Middle frontal gyrus (tissue), 1 donor: ENCODE measurements at regions not wholly inside any gene's neighbourhood (a gene's known extent, or its start where the extent isn't known, plus 50 kb on each side); places are given as distances from the start of the nearest gene placed in this dataset.

ENCODE experiments used
- DNase-seq: peaks from one replicate; pipeline ENCODE4 v3.0.0-alpha.2; 2015; ENCODE audit warnings: low spot score; ENCODE audit errors: extremely low spot score

DNA sequence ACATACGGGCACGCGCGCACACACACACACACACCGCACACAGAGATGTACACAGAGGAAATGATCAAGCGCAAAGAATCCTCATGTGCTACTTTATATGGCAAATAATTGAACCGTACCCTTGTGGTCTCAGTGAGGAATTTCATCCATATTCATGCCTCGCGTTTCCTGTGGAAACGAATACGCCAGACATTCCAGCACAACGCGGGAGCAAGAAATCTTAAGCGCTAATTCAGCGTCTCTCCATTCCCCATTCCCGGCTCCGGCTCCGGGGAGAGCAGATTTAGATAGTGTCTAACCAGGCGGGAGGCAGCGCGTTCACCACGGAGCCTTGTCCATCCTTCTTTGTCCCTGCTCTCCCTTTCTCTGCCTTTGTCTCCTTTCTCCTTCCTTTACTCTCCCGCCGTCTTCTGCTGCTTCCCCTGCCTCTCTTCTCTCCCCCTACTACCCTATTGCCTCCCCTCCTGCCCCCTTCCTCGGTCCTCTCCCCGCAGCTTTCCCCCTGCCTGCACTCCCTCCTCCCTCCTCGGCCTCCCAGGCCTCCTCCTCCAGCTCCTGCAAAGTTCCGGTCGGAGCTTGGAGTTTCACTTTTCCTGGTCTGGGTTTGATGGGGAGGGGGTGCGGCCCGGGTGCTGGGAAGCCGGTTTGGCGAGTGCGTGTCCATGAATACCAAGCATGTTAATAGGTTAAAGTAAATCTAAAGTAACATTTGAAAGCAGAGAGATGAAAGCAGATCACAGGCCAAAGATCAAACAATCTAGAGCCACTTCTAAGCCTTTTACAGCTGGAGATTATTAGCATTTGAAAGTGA is 579.3 kb downstream of the BUD13 start:
- DNase-seq: peak; percentile 23

DNA sequence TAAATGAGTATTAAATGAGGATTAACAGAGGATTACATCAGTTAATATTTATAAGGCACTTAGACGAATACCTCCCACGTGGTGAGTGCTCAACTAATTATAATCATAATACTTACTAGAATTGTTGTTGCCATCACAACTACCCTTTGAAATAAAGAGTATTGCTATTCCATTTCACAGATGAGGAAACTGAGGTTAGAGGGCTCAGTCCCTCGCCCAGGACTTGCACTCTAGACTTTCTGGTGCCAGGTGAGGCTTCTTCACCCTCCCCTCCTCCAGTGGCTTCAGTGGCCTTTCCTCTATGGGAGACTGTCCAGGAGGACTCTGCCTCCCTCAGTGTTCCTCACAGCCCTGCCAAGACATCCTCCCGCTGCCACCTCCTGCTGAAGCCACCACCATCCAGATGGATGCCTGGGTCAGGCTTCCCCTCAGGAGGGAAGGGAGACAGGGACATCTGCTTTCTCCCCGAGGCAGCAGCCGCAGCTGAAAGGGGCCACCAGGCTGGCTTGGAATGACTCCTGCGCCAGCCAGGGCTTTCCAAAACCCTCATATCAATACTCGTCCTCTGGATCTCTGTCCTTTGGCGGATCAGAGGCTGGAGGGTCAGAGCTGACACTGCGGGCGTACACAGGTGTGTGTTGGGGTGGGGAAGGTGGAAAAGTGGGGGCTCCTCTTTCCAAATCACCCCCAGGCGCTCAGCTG is 580.1 kb downstream of the BUD13 start:
- no peak for DNase-seq

DNA sequence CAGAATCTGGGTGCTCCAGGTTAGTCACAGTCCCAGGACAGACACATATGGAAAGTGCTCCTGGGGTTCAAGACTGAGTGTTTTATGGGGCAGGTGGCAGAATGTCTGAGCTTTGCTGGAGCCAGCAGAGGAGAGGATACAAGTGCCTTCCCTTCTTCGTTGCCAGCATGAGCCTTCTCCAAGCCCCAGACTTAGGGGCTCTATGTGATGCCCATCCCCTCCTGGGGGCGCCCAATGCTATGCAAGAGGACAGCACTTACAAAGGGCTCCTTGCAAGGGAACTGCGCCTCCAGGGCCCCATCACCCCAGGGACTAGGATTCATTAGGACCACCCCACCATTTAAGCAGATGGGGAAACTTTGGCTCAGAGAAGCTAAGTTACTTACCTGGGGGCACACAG is 581.9 kb downstream of the BUD13 start:
- DNase-seq: no peak

DNA sequence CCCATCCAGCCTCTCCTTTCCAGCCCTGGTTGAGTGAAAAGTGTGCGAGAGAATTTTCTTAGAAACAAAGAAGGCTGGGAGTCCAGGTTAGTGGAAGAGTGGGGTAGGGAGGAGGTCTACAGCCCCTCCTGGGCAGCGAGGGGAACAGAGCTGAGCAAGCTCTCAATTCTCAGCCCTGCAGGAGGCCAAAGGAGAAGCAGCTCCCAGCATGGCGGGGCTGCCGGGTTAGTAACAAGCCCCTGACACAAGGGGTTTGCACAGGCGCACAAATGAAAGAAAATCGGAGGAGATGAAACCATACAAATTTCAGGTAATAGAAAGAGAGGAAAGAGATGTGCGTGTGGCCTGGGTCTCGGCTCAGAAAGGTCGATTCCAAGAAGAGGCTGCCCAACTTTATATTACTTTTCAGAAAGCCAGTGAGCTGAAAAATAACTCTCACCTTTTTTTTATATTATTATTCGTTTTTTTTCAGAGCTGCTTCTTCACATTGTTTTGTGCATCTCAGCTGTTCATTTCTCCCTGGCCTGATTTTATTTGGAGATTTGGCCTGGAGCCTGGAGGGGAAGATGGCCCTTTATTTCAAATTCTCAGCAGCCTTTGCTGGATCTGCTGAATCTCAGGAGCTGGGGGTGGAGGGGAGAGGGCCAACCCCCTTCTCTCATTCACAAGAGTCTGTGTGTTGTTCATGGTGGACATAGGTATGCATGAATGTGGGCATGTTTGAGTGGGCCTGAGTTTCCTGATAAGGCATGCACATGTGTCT is 583.2 kb downstream of the BUD13 start:
- no peak for DNase-seq

DNA sequence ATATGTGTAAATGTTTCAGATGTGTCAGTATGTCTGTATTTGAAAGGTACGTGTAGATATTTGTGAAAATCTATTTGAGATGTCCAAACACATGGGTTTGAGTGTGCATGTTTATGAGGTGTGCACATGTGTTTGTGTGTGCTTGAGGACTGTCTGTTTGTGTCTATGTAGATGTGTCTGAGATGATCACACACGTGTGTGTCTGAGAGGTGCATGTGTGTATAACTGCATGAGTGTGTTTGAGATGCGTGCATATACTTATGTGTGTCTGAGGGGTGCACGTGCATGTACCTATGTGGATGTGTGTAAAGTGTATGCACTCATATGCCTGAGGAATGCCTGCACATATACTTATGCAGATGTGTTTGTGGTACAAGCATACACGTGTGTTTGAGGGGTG is 584.4 kb downstream of the BUD13 start:
- DNase-seq: no peak

DNA sequence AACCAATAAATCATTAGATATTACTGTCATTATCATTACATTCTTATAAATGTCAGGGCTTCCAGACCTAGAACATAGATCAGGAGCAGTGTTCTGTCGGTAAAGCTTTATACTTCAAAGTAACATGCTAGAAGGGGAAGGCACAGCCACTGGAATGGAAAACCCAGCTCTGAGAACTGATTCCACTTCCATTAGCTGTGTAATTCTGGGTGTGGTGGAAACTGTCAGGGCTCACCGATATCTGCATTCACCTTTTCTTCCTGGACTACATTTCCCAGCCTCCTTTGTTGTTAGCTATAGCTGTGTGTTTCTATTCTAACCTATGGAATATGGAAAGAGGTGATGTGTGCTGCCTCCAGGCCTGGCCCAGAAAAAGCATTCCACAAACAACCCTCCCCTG is 585.8 kb downstream of the BUD13 start:
- no peak for DNase-seq

DNA sequence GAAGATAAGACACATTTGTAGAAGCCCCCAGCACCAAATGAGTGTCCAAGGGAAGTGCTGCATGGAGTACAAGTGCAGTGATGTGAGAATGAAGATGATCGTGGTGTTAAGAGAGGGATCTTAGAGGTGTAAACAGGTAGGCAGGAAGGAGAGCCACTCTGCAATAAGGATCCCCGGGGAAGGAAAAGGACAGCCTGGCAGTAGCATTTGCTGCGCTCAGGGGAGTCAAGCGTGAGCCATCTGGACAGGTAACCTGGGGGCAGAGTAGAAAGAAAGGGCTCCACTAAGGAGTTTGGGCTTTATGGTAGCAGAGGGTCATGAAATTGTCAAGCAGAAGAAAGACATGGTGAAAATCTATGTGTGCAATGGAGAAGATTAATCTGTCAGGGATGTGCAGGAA is 587.2 kb downstream of the BUD13 start:
- no peak for DNase-seq

DNA sequence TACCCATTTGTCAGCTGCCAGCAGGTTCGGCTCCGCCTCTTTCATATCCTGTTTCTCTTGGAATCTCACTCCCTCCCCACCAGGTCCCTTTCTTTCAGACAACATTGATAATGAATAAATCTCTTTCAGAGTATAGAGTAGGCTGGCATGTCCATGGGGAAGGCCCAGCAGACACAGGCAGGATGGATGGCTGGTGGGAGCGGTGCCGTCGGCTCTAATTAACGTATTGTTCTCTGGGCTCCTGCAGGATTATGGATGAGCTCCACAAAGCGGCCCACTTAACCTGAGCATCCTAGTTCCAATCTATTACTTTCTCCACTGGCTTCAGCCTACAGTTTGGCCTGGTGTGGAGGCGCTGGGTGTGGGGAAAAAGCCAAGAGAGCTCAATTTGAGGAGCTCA is 588.0 kb downstream of the BUD13 start:
- DNase-seq: no peak

DNA sequence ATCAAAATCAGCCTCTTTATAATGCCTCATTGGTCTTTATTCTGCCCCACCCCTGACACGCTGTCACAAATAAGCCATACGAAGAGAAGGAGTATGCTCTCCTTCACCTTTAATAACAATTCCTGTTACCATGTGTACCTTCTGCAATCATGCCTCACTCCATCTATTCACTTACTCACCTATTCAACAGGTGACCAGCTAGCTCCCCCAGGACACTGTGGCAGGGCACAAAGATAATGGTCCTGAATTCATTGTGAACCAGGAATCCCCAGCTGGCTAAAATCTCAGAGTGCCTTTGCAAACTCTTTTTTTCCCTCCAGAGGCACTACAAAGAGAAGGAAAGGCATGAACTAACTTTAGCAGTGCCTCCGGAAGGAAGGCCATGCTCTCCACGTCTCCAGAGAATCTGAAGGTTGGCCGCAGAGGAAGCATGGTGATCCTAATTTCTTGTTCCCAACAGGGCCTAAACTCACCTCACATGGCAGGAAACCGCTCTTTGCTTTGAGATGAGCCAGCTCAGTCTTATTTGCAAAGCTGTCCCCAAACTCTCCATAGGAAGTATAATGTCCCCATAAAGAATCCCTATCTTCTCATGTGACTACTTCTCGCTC is 590.3 kb downstream of the BUD13 start:
- DNase-seq: no peak

DNA sequence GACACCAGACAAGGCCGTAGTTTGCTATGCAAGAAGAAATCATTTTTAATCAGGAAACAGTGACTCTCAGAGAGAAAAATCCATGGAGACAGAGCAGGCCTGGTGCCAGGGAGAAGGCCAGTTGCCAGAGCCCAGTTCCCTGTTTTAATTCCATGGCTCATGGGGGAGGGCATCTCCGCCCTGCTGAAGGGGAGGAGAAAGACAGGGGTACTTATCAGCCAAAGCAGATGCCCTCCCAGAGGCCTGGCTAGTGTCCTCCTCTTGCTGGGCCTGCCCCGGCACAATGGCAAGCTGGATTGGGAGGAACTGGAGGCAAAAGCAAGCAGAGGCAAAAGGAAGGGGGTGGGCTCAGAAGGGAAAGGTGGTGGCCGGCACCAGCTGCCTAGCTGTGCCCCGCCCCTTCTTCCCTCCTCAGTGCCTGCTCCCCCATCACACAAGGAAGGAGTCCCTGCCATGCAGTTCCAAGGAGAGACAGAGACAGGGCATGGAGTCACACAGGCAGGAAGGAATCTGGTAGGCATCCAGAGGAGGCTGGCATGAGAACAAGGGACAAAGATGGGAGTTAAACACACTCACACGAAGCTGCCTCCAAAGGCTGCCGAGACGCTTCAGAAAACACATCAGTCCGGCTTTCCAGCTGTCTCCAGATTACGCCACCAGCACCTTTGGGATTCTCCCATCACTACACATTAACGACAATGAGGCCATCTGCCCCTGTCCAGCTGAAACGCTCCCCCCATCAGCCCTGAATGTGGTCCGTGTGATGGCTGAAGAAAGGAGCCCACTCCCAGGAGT is 591.8 kb downstream of the BUD13 start:
- no peak for DNase-seq

DNA sequence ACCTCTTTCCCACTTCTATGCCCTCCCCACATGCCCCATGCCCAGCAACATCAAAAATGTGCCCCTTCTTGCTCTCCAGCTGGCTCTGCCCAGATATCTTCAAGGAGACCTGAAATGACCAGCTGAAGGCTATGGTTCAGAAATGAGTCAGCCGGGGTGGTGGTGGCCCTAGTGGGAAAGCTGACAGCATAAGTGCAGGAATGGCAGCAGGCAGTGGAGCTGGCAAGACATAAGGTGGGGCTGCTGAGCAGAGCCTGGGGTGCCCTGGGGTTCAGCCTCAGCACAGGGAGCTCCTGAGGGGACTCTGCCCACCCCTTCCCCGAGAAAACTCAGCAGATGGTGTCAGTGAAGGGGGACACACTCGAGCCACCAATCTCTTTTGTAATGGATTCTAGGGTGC is 593.4 kb downstream of the BUD13 start:
- DNase-seq: no peak

DNA sequence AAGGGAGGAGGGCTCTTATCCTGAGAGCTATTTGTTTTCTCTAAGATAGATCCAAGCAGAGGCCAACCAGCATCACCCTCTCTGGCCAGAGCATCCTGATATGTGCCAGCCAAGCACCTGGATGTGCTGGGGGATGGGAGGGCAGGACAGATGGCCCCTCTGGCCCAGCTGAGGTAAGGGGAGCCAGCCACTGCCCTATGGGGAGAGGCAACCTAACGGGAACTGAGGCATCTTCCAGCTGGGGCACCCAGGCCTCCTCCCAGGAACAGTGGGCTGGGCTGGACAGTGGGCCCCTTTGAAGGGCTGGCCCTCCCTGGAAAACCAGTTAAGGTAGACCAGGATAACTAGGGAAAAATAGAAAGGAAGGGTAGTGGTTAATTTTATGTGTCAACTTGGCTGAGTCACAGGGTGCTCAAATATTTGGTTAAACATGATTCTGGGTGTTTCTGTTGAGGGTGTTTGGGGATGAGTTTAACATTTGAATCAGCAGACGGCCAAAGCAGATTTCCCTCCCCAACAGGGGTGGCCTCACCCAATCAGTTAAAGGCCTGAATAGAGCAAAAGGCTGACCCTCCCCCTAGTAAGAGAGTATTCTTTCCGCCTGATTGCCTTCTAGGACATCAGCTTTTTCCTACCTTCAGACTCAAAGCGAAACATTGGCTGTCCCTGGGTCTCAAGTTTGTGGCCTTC is 595.1 kb downstream of the BUD13 start:
- no peak for DNase-seq

DNA sequence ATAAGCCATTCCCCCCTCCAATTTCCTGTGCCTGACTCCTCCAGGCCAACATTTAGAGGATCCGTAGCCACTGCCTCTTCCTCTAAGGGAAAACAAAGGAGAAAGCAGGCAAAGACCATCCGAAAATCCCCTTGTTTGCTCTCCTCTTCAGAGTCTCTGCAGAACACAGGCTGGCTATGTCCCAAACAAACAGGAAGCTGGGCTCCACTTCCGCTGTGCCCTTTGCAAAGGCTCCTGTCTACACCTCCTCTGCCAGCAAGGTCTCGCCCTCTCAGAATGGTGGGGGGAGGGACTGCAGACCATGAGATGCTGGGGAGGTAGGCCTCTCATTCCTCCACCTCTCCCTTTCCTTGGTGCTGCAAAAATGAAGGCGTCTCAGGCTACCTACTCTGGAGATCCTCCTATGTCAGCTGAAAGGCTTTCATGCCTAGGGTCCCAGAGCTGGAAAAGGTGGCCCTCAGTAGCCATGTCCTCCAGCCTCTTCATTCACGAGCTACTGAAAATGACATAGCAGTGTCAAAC is 596.2 kb downstream of the BUD13 start:
- DNase-seq: no peak

DNA sequence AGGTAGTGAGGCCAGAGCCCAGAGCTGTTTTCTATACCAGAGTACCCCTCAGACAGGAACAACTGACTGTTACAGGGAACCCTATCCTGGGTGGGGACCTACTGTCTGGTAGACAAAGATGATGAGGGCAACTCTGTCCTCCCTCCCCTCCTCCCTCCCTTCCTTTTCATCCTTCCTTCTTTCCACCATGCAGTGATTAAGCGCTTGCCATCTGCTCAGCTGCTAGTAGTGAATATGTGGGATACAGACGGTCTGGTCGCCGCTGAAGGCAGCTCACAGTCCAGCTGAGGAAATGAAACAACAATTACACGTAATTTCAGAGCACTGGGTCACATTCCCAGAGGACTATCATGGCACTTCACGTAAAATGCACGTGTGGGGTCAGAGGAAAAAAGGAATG is 597.1 kb downstream of the BUD13 start:
- DNase-seq: no peak

DNA sequence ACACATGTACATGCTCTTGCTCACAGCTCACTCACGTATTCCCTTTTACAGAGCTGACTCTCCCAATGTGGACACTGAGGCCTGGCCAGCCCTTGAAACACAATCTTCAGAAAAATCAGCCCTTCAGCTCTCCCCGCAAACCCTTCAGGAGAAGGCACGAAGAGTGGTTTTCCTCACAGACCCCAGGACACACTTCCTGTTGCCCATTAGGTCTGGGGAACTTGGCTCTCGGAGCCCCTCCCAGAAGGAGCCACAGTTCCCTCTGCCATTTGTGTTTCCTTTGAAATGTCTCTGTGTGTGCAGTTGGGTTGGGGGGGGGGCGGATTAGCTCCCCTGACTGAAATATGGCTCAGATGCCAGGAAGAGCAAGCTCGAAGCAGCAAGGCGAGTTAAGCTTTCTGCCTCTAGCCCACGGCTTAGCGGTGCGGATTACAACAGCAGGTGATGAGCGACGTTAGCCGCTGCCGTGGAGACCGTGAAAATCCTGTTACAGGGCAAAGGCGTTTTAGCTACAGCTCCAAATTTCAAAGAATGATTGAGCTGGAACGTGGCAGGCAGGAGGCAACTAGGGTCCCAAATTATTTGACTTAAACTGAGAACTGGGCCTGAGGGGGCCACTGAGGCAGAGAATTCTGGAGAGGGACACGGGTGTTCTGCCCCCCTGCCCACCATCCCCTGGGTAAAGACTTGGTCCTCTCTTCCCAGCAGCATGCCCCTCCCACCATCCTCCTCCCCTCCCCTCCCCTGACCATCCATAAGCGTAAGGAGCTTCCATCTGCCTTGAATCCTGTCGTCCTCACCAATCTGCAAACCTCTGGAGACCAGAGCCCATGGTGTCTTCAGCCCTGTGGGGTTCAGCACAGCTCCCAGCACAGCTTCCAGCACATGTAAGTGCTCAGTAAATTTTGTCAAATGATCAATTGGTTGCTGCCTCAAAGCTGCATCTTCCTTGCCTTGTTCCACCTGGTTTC is 598.6 kb downstream of the BUD13 start:
- no peak for DNase-seq

DNA sequence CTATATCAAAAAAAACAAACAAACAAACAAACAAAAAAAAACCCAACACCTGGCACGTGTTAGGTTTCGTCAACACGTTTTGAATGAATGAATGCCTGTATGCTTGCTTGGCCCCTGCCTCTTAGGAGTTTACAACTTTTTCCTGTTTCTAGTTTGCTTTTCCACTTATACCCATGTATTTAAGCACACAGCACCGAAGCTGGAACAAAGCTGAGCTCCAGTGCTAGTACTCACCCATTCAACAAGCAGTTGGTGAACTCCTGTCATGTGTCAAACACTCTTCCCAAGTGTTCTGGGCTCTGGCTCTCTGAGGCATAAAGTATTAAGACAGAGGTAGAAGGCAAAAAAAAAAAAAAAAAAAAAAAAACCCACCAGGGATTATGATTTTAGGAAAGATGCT is 599.3 kb downstream of the BUD13 start:
- no peak for DNase-seq

DNA sequence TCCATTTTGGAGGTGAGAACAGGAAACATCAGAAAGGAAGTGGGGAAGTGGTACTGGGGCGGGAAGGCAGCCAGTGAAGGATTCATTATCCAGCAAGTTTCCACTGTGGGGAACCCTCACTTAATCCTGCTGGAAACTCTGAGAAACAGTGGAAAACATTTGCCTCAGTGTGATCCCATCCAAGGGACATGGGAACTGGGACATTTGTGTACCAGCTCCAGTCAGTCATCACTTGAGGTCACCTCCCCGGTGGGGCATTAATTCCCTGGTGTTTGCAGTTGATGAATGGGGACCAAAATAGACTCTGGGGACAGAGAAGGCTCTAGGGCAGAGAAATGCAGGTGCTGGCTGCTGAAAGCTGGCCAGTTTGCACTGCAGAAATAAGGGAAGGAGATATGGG is 599.9 kb downstream of the BUD13 start:
- DNase-seq: no peak

DNA sequence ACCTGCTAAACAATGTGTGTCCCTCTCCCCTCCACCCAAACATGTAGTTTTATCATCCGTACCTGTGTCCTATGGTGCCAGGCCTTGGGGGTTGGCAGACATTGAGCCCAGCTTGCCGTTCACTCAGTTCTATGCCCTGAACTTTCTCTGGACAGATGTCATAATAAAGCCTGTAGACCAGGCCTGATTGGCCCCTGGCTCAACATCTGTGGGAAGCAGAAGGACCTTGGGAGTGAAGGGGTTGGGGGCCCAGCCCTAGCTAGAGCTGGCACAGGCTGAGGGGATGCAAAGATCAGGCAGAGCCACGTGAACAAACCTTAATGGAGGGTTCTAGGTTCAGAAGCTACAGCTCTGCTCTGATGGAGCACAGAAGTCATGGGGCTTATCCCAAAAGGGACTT is 600.6 kb downstream of the BUD13 start:
- no peak for DNase-seq
